HCT116 (cell line): ENCODE measurements at regions not wholly inside any gene's neighbourhood (a gene's known extent, or its start where the extent isn't known, plus 50 kb on each side); places are given as distances from the start of the nearest gene placed in this dataset.

Experiments
- ATAC-seq: fragments of 200-7000 bp; cut with Tn5 transposase; 2 replicates; pipeline ENCODE4 v1.9.1; 2020; ENCODE audit warnings: mild to moderate bottlenecking, moderate library complexity
- BruUV-seq: library from RNA; stranded (reverse); fragments of 400-500 nt; replicated peaks from 2 replicates; lab custom pipeline; 2021; lab: Mats Ljungman, UMichigan
- CTCF ChIA-PET: fragments of 300-600 bp; sonication (Branson Sonifier 250); formaldehyde crosslinking; loops from one replicate; lab custom pipeline; 2021; ENCODE audit warnings: antibody characterized with exemption; lab: Charles Lee
- POLR2A ChIA-PET: fragments of 300-600, 350-600 bp; sonication (Branson Sonifier 250); formaldehyde crosslinking; loops from one replicate; lab custom pipeline; 2021; ENCODE audit warnings: antibody characterized with exemption; lab: Charles Lee
- RAD21 ChIA-PET, 2 experiments: fragments of 300-600 bp; sonication (Branson Sonifier 250); formaldehyde crosslinking; loops; one replicate each; lab custom pipeline; 2023; ENCODE audit warnings: low total read pairs in 2 of 2; ENCODE audit not compliant: uncharacterized antibody in 2 of 2, unreplicated experiment in 2 of 2, low non-redundant PET in 1 of 2; lab: Charles Lee
- DNase-seq: peaks from one replicate; pipeline ENCODE4 v3.0.0-alpha.2; 2010; ENCODE audit warnings: low read depth, low spot score
- H2AFZ ChIP-seq: fragments of 200-600 bp; shearing (Covaris generic), sonication (generic); 2 replicates; pipeline ENCODE4 v1.6.1; 2017; ENCODE audit warnings: low read depth, mixed run types, mixed read lengths, antibody characterized with exemption, low read length; ENCODE audit not compliant: poor library complexity, severe bottlenecking
- H3K27ac ChIP-seq: 2 replicates; pipeline ENCODE4 v1.5.1; 2012; ENCODE audit warnings: low read depth, low read length
- H3K27me3 ChIP-seq: fragments of 200-600 bp; sonication (generic); 2 replicates; pipeline ENCODE4 v1.6.1; 2016; ENCODE audit warnings: mixed run types, low read length, mixed read lengths; ENCODE audit not compliant: insufficient read depth
- H3K36me3 ChIP-seq, 2 experiments: fragments of 200-500 bp in 1 of 2; fragments of 200-600 bp in 1 of 2; sonication (Bioruptor generic) in 1 of 2; sonication (generic) in 1 of 2; 2 replicates each; pipeline versions ENCODE4 v1.5.1 to v1.6.1; 2014 to 2016; ENCODE audit warnings: low read length in 2 of 2, inconsistent platforms in 1 of 2, mixed read lengths in 1 of 2, mixed run types in 1 of 2; ENCODE audit not compliant: insufficient read depth in 2 of 2, control insufficient read depth in 1 of 2
- H3K4me1 ChIP-seq, 2 experiments: fragments of 200-600 bp in 1 of 2; sonication (generic) in 1 of 2; 2 replicates each; pipeline versions ENCODE4 v1.5.1 to v1.6.1; 2012 to 2017; ENCODE audit warnings: low read length in 2 of 2, inconsistent platforms in 1 of 2, mild to moderate bottlenecking in 1 of 2, mixed read lengths in 1 of 2, mixed run types in 1 of 2, moderate library complexity in 1 of 2; ENCODE audit not compliant: insufficient read depth in 2 of 2, control insufficient read depth in 1 of 2
- H3K4me2 ChIP-seq: fragments of 200-600 bp; sonication (generic); 2 replicates; pipeline ENCODE4 v1.6.1; 2017; ENCODE audit warnings: mixed run types, low read length, mixed read lengths
- H3K4me3 ChIP-seq, 2 experiments: fragments of 200-600 bp in 1 of 2; sonication (generic) in 1 of 2; replicated peaks in 1 of 2; 2 replicates each; pipeline ENCODE4 v1.5.1; 2011 to 2016; ENCODE audit warnings: low read length in 2 of 2, control low read depth in 1 of 2, low read depth in 1 of 2, mild to moderate bottlenecking in 1 of 2, mixed read lengths in 1 of 2, mixed run types in 1 of 2
- H3K79me2 ChIP-seq: fragments of 200-600 bp; sonication (generic); 2 replicates; pipeline ENCODE4 v1.6.1; 2017; ENCODE audit warnings: mild to moderate bottlenecking, mixed run types, low read length, moderate library complexity, mixed read lengths; ENCODE audit not compliant: insufficient read depth
- H3K9ac ChIP-seq: fragments of 200-600 bp; sonication (generic); 2 replicates; pipeline ENCODE4 v1.6.1; 2016; ENCODE audit warnings: low read length, mixed read lengths
- H3K9me2 ChIP-seq: fragments of 200-600 bp; sonication (generic), shearing (Covaris generic); 2 replicates; pipeline ENCODE4 v1.6.1; 2017; ENCODE audit warnings: mixed run types, mild to moderate bottlenecking, moderate library complexity; ENCODE audit not compliant: insufficient read depth
- H3K9me3 ChIP-seq, 2 experiments: fragments of 200-500 bp in 1 of 2; fragments of 200-600 bp in 1 of 2; sonication (Bioruptor generic) in 1 of 2; sonication (generic) in 1 of 2; 2 replicates each; pipeline ENCODE4 v1.6.1; 2014 to 2017; ENCODE audit warnings: low read length in 2 of 2, mixed read lengths in 2 of 2, inconsistent platforms in 1 of 2, low read depth in 1 of 2, mild to moderate bottlenecking in 1 of 2, mixed run types in 1 of 2, moderate library complexity in 1 of 2; ENCODE audit not compliant: control insufficient read depth in 1 of 2, insufficient read depth in 1 of 2
- H4K20me1 ChIP-seq: fragments of 200-600 bp; sonication (generic), shearing (Covaris generic); 2 replicates; pipeline ENCODE4 v1.6.1; 2017; ENCODE audit warnings: mixed run types, mild to moderate bottlenecking, moderate library complexity; ENCODE audit not compliant: insufficient read depth
- CBX3 ChIP-seq: IDR thresholded peaks from 2 replicates; pipeline ENCODE4 v1.6.1; 2012; ENCODE audit warnings: low read depth
- CEBPB ChIP-seq: IDR thresholded peaks from 2 replicates; pipeline ENCODE4 v1.6.1; 2012; ENCODE audit warnings: low read depth
- EGR1 ChIP-seq: IDR thresholded peaks from 2 replicates; pipeline ENCODE4 v1.6.1; 2012; ENCODE audit warnings: low read depth
- ELF1 ChIP-seq: IDR thresholded peaks from 2 replicates; pipeline ENCODE4 v1.6.1; 2012; ENCODE audit warnings: low read depth, borderline replicate concordance
- EZH2 ChIP-seq: fragments of 200-600 bp; sonication (generic); IDR thresholded peaks from 2 replicates; pipeline ENCODE4 v1.6.1; 2017; ENCODE audit warnings: antibody characterized with exemption, mixed run types
- EZH2phosphoT487 ChIP-seq: fragments of 200-600 bp; IDR thresholded peaks from 2 replicates; pipeline ENCODE4 v1.6.1; 2018; ENCODE audit warnings: antibody characterized with exemption, borderline replicate concordance
- FOSL1 ChIP-seq: IDR thresholded peaks from 2 replicates; pipeline ENCODE4 v1.6.1; 2012; ENCODE audit warnings: low read depth
- JUND ChIP-seq: IDR thresholded peaks from 2 replicates; pipeline ENCODE4 v1.6.1; 2012
- SIN3A ChIP-seq: IDR thresholded peaks from 2 replicates; pipeline ENCODE4 v1.6.1; 2012; ENCODE audit warnings: low read depth
- SP1 ChIP-seq: IDR thresholded peaks from 2 replicates; pipeline ENCODE4 v1.6.1; 2012; ENCODE audit warnings: low read depth
- SRF ChIP-seq: IDR thresholded peaks from 2 replicates; pipeline ENCODE4 v1.6.1; 2012; ENCODE audit warnings: low read depth
- TCF7L2 ChIP-seq: IDR thresholded peaks from 2 replicates; pipeline ENCODE4 v1.7.0; 2011; ENCODE audit warnings: borderline replicate concordance, inconsistent platforms; ENCODE audit not compliant: insufficient read depth, insufficient read length; ENCODE audit errors: extremely low read depth
- YY1 ChIP-seq: IDR thresholded peaks from 2 replicates; pipeline ENCODE4 v1.6.1; 2011; ENCODE audit warnings: low read length, low read depth, moderate library complexity, mild to moderate bottlenecking; ENCODE audit not compliant: insufficient replicate concordance; ENCODE audit errors: extremely low read depth
- ZNF274 ChIP-seq: fragments of 200-500 bp; sonication (Bioruptor generic); IDR thresholded peaks from 2 replicates; pipeline ENCODE4 v1.6.1; 2014; ENCODE audit warnings: mild to moderate bottlenecking, low read depth, low read length, inconsistent platforms
- intact Hi-C: fragments of 100-400 bp; cut with micrococcal nuclease; formaldehyde crosslinking; loops from 2 replicates; pipeline ENCODE4 v1.10.0; 2022
- TF ChIP-seq, protein P1 (sequence below): IDR thresholded peaks from 2 replicates; pipeline ENCODE4 v1.6.1; 2012
- TF ChIP-seq, protein P2 (sequence below): IDR thresholded peaks from 2 replicates; pipeline ENCODE4 v1.6.1; 2012; ENCODE audit warnings: low read depth
- TF ChIP-seq, protein P3 (sequence below): IDR thresholded peaks from 2 replicates; pipeline ENCODE4 v1.6.1; 2011; ENCODE audit warnings: mild to moderate bottlenecking, low read length, moderate library complexity; ENCODE audit not compliant: insufficient replicate concordance; ENCODE audit errors: extremely low read depth

DNA sequence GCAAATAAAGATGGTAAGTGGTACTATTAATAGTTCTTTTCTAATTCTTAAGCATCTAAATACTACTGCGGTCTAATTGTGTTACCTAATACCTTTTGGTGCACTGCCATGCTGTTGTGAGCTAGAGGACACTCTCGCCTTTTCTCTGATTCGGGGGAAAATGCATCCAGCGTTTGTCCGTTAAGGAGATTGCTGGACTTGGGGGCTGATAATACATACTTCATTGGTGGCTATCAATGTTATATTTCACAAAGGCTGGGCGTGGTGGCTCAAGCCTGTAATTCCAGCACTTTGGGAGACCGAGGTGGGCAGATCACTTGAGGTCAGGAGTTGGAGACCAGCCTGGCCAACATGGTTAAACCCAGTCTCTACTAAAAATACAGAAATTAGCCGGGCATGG, 141.7 kb upstream of the TWIST2 start:
- no TSS peak for BruUV-seq
- Histone ChIP-seq H3K9me2 (no peaks in the 10 kb centered on the region; the same call in 1 of the 2 replicates), H3K9me3 (no peaks in the 10 kb centered on the region), H3K4me1 (no peaks in the 10 kb centered on the region; a peak in 1 of 4 replicates), H2AFZ (no peak overlapping the region), H3K9ac (no peak overlapping the region), H3K36me3 (no peaks in the 10 kb centered on the region), H4K20me1 (no peaks in the 10 kb centered on the region), H3K27me3 (no peaks in the 10 kb centered on the region), H3K4me2 (no peak overlapping the region), H3K4me3 (no peak overlapping the region), H3K79me2 (no peaks in the 10 kb centered on the region), H3K27ac (no peak overlapping the region)
- no peak for ATAC-seq
- DNase-seq = no peak
- CTCF ChIA-PET = no interaction called here
- POLR2A ChIA-PET = no interaction called here
- intact Hi-C loops = no loop called here
- RAD21 ChIA-PET = no interaction called here
- TF ChIP-seq, protein P1, sequence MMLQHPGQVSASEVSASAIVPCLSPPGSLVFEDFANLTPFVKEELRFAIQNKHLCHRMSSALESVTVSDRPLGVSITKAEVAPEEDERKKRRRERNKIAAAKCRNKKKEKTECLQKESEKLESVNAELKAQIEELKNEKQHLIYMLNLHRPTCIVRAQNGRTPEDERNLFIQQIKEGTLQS = no peak
- no peak for TF ChIP-seq EGR1
- no peak for TF ChIP-seq YY1
- TF ChIP-seq EZH2phosphoT487 = no peak
- TF ChIP-seq EZH2 = no peak
- TF ChIP-seq, protein P2, sequence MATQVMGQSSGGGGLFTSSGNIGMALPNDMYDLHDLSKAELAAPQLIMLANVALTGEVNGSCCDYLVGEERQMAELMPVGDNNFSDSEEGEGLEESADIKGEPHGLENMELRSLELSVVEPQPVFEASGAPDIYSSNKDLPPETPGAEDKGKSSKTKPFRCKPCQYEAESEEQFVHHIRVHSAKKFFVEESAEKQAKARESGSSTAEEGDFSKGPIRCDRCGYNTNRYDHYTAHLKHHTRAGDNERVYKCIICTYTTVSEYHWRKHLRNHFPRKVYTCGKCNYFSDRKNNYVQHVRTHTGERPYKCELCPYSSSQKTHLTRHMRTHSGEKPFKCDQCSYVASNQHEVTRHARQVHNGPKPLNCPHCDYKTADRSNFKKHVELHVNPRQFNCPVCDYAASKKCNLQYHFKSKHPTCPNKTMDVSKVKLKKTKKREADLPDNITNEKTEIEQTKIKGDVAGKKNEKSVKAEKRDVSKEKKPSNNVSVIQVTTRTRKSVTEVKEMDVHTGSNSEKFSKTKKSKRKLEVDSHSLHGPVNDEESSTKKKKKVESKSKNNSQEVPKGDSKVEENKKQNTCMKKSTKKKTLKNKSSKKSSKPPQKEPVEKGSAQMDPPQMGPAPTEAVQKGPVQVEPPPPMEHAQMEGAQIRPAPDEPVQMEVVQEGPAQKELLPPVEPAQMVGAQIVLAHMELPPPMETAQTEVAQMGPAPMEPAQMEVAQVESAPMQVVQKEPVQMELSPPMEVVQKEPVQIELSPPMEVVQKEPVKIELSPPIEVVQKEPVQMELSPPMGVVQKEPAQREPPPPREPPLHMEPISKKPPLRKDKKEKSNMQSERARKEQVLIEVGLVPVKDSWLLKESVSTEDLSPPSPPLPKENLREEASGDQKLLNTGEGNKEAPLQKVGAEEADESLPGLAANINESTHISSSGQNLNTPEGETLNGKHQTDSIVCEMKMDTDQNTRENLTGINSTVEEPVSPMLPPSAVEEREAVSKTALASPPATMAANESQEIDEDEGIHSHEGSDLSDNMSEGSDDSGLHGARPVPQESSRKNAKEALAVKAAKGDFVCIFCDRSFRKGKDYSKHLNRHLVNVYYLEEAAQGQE = no peak
- TF ChIP-seq SP1 = no peak
- no peak for TF ChIP-seq CBX3
- no peak for TF ChIP-seq TCF7L2
- TF ChIP-seq CEBPB = no peak
- TF ChIP-seq, protein P3, sequence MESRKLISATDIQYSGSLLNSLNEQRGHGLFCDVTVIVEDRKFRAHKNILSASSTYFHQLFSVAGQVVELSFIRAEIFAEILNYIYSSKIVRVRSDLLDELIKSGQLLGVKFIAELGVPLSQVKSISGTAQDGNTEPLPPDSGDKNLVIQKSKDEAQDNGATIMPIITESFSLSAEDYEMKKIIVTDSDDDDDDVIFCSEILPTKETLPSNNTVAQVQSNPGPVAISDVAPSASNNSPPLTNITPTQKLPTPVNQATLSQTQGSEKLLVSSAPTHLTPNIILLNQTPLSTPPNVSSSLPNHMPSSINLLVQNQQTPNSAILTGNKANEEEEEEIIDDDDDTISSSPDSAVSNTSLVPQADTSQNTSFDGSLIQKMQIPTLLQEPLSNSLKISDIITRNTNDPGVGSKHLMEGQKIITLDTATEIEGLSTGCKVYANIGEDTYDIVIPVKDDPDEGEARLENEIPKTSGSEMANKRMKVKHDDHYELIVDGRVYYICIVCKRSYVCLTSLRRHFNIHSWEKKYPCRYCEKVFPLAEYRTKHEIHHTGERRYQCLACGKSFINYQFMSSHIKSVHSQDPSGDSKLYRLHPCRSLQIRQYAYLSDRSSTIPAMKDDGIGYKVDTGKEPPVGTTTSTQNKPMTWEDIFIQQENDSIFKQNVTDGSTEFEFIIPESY = no peak
- TF ChIP-seq SRF = no peak
- no peak for TF ChIP-seq FOSL1
- TF ChIP-seq JUND = no peak
- TF ChIP-seq SIN3A = no peak
- no peak for TF ChIP-seq ELF1
- TF ChIP-seq ZNF274 = no peak
